ENCODE measurements at regions not wholly inside any gene's neighbourhood (a gene's known extent, or its start where the extent isn't known, plus 50 kb on each side); places are given as distances from the start of the nearest gene placed in this dataset.

GRCh38 chr11:134822897-134823296 is 410.9 kb upstream of the B3GAT1 start:
- DNase-seq (ENCODE audit: low read depth) = no peak
- no peak for TF ChIP-seq CTCF (IDR thresholded peaks at IDR 0.05; ENCODE audit: low read length, missing control alignments)
- no peak overlapping the region for H3K4me3 ChIP-seq (replicated peaks; ENCODE audit: low read depth, low read length)

- no peak for DNase-seq (ENCODE audit: low read depth)
- H3K4me3 ChIP-seq (replicated peaks; ENCODE audit: low read depth, low read length) = no peak overlapping the region
- TF ChIP-seq CTCF (IDR thresholded peaks at IDR 0.05; ENCODE audit: low read length, missing control alignments) = no peak
Observed at GRCh38 chr11:134821422-134821821, 409.4 kb upstream of the B3GAT1 start.

GRCh38 chr11:134819041-134819440 is 407.0 kb upstream of the B3GAT1 start:
- DNase-seq (ENCODE audit: low read depth) = no peak
- TF ChIP-seq CTCF (IDR thresholded peaks at IDR 0.05; ENCODE audit: low read length, missing control alignments) = no peak

GRCh38 chr11:134818516-134818915 is 406.5 kb upstream of the B3GAT1 start:
- no peak for DNase-seq (ENCODE audit: low read depth)
- TF ChIP-seq CTCF (IDR thresholded peaks at IDR 0.05; ENCODE audit: low read length, missing control alignments) = no peak
- H3K4me3 ChIP-seq (replicated peaks; ENCODE audit: low read depth, low read length) = no peak overlapping the region

More at GRCh38 chr11:134819041-134819440, 407.0 kb upstream of the B3GAT1 start:
- H3K4me3 ChIP-seq (replicated peaks; ENCODE audit: low read depth, low read length) = no peak overlapping the region

GRCh38 chr11:134815404-134815803 is 403.4 kb upstream of the B3GAT1 start:
- no peak for DNase-seq (ENCODE audit: low read depth)
- TF ChIP-seq CTCF (IDR thresholded peaks at IDR 0.05; ENCODE audit: low read length, missing control alignments) = no peak
- no peak overlapping the region for H3K4me3 ChIP-seq (replicated peaks; ENCODE audit: low read depth, low read length)

- no peak overlapping the region for H3K4me3 ChIP-seq (replicated peaks; ENCODE audit: low read depth, low read length)
- no peak for TF ChIP-seq CTCF (IDR thresholded peaks at IDR 0.05; ENCODE audit: low read length, missing control alignments)
- DNase-seq (ENCODE audit: low read depth) = no peak
Observed at GRCh38 chr11:134807997-134808396, 396.0 kb upstream of the B3GAT1 start.

- no peak for TF ChIP-seq CTCF (IDR thresholded peaks at IDR 0.05; ENCODE audit: low read length, missing control alignments)
- DNase-seq (ENCODE audit: low read depth) = no peak
- H3K4me3 ChIP-seq (replicated peaks; ENCODE audit: low read depth, low read length) = no peak overlapping the region
Observed at GRCh38 chr11:134802598-134802997, 390.6 kb upstream of the B3GAT1 start.

Measured in fibroblast of pulmonary artery (primary cell).